ENCODE measurements at regions not wholly inside any gene's neighbourhood (a gene's known extent, or its start where the extent isn't known, plus 50 kb on each side); places are given as distances from the start of the nearest gene placed in this dataset.

GRCh38 chr6:156725712-156726111 lies 51.5 kb upstream of the ARID1B start:
- no peak for DNase-seq

GRCh38 chr6:156720691-156721685 lies 56.2 kb upstream of the ARID1B start:
- DNase-seq = no peak

DNA sequence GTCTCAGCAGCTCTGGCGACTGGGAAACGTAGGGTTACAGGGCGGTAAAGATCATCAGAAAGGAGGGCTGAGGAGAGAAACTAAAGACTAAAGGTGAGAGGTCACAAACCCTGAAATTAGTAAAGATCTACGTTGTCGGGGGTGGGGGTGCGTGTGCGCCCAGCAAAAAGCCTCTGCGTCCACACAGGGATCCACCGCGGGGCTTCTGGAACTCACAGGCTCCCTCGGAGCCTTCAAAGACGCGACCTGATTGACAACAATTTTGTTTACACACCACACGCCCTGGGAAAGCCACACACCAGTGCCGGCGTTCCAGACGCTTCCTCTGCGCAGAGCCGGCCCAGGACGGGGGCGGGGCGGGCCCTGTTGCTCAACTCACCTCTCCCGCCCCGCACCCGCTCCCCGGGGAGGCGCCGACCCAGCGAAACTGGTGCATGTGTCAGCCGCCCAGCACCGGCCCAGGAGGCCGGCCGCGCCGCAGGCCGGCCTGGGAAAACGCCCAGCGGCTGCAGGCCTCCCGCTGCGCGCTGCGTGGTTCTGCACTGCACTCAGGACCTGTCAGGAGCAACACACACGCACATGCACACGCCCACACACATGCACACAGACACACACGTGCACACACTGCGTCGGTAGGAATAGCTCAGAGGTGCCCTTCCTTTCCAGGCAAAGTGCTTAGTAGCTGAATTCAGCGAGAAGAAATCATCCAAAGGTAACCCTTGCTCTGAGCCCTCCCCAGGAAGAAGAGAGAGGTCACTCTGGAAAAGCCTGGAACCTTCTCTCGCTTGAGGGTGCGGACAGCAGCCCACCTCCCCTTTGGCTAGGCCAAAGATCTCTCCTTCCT lies 57.2 kb upstream of the ARID1B start:
- peak in 1 of 2 experiments; percentile 7 for DNase-seq

DNA sequence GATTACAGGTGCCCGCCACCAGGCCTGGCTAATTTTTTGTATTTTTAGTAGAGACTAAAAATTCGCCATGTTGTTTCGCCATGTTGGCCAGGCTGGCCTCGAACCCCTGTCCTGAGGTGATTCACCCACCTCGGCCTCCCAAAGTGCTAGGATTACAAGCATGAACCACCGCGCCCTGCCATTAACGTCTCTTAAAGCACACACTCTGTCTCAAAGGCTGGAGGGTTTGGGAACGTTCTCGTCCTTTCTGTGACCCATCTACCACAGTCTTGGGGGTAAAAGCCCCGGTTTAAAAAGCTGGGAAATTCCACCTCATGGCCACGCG lies 57.8 kb upstream of the ARID1B start:
- no peak for DNase-seq

DNA sequence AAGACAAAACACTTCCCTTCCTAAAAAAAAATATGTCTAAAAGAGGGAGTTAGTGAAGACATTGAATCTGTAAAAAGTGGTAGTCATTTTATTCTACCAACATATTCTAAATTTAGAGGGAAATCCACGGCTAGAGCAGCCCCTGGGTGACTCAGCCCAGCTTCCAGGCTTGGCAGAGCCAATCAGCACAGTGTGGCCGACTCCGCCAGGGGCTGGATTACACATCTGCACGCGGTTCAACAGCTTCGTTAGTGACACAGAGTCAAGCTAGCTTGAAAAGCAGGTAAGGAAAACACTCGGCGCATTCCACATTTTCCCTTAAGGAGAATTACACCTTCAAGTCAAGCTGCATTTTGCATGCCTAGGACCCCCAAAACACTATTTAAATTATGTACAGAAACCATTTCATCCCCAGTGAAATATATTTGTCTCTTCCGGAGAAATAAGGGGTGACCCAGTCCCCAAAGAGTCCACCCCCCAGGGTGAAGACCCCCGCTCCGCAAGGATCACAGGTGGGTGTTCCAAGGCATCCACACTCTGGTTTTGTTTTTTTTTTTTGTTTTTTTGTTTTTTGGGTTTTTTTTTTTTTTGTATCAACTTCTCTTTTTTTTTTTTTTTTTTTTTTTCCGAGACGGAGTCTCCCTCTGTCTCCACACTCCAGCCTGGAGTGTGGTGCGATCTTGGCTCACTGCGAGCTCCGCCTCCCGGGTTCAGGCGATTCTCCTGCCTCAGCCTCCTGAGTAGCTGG lies 58.4 kb upstream of the ARID1B start:
- no peak for DNase-seq

GRCh38 chr6:156717542-156717941 lies 59.6 kb upstream of the ARID1B start:
- DNase-seq = no peak

GRCh38 chr6:156715839-156716238 lies 61.3 kb upstream of the ARID1B start:
- no peak for DNase-seq

DNA sequence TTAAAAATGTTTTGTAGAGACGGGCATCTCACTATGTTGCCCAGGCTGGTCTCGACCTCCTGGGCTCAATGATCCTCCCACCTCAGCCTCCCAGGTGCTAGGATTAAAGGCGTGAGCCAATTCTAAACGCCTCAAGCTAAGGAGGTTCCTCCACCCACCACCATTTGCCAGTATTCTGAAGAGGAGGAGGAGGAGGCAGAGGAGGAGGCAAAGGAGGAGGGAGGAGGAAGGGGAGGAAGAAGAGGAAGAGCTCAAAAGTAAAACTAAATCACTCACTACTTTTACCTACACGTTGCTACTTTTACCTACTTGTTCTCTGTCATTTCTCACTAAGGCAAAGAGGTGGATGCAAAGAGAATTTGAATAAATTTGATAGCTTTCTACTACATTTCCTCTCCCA lies 63.6 kb upstream of the ARID1B start:
- DNase-seq = no peak

- DNase-seq = no peak
Measured at GRCh38 chr6:156710479-156710878, 66.7 kb upstream of the ARID1B start.

- DNase-seq = no peak
Measured at GRCh38 chr6:156707818-156708217, 69.4 kb upstream of the ARID1B start.

GRCh38 chr6:156703719-156704118 lies 73.5 kb upstream of the ARID1B start:
- no peak for DNase-seq

DNA sequence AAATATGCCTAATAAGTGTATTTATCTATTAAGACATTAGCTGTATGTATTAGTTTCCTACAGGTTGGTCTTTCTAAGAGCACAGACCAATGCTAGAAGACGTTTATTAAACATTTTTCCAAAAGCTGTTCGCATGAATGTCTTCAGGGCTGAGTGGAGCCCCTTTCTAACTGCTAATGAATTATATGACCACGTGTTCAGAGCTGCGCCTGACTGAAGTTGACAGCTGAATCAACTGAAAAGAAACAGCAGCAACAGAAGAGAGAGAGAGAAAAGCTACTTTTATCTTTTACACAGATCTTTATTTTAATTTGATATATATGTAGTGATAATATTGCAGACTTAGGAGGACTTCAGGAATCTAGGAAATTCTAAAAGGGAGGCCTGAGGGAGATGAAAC lies 75.2 kb upstream of the ARID1B start:
- no peak for DNase-seq

- no peak for DNase-seq
Measured at GRCh38 chr6:156700440-156701057, 76.6 kb upstream of the ARID1B start.

DNA sequence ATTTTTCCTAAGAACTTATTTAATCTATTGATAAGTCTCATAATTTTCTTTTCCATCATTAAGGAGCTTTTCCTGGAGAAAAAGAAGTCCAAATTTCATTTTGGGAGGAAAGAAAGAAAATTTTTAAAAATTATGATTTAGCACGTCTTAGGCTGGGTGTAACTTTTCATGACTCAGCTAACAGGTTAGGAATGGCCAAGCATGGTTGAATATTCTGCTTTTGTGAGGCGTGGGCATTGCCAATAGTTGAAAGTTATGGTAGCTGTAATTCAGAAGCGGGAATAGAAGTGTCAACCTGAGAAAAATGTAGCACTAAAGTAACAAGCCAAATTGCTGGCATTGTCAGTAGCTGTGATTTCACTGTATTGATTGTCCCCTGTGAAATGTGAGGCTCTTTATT lies 77.2 kb upstream of the ARID1B start:
- no peak for DNase-seq

DNA sequence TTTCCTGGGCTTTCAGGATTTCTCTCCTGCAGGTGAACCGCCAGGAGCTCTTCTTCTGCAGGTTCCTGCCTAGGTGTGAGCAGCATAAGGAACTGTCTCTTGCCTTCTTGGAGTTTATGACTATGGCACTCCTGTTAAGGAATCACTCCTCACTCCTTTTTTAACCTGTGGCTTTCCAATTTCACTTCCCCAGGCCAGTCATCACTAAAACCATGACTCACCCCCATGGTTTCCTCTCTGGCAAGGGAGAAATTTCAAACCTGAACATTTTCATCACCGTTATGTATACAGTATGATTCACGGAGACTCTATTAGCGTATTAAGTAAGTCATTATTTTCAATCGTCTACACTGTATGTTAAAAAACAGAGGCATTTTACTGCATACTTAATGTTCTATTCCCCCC lies 78.2 kb upstream of the ARID1B start:
- DNase-seq = no peak

DNA sequence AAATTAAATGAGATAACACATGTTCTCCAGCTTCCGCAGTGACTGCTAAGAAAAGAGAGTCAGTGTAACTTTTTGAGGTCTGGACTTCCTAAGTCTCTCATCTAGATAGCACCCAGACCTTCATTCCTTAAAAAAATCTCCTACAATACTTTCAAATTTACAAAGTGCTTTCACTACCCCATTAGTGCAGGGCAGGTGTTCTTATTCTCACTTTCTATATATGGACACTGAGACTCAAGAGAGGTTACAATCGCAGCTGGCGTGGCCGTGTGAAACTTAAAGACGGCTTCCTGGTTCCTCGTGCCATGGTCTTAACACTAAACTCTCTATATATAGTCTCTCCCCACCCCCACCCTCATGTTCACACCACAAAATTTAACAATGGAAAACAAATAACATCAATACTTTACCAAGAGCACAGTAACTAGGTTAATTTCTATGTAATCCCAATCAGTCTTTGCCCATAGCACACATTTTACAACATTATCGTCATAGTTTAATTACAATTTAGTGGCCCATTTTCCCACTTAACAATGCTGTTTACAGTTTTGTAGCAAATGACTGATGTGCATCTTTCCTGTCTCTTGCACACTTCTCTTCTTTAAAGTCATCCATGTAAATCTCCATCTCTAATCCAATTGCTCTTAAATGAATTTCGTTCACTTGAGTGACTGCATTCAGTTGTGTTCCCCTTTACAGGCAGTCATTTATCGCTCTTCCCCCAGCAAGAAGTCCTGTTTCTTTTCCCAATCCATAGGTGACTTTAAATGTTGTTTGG lies 78.8 kb upstream of the ARID1B start:
- no peak for DNase-seq

DNA sequence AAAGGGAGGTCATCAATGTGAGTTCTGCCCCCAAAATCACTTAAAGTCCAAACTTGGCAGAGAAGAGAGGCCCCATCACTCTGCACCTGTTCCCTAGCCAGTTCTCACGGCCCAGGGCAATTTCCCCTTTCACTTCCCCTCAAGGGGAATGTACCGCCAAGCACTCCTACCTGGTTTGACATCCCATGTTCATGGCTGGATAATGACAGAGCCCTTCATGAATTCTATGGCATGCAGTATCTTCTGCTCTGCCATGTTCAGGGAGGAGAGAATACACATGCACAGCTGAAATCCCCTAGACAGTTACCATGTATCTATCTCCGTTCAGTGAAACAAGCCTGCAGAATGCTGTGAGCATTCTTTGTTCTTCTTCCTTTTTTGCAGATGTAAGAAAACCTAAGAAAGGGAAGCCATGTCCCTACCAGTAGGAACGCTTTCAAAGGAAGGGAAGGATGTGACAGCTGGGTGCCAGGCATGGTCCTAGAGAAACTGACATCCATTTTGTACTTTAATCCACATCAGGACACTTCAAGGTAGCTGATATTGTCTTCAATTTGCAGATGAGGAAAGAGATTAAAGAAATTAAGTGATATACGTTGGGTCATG lies 79.8 kb upstream of the ARID1B start:
- no peak for DNase-seq

DNA sequence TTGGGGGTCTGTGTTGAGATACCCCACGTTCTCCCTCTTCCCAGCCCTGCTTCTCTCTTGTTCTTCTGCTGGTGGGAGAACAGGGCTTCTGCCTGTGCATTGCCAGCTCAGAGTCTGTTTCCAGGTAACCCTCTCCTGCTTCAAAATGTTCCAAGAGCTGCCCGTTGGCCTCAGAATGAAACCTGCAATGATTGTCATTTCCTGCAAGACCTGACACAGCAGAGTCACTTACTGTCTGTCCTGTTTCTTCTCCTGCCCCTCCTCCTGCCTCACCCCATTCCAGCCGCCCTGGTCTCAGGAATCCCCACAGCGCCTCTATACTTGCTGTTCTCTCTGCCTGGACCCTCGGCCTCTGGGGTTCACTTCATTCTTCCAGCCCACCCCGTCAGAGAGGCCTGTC lies 81.4 kb upstream of the ARID1B start:
- DNase-seq = no peak

- DNase-seq = no peak
Measured at GRCh38 chr6:156694679-156695078, 82.5 kb upstream of the ARID1B start.

- no peak for DNase-seq
Measured at GRCh38 chr6:156691018-156691417, 86.2 kb upstream of the ARID1B start.

DNA sequence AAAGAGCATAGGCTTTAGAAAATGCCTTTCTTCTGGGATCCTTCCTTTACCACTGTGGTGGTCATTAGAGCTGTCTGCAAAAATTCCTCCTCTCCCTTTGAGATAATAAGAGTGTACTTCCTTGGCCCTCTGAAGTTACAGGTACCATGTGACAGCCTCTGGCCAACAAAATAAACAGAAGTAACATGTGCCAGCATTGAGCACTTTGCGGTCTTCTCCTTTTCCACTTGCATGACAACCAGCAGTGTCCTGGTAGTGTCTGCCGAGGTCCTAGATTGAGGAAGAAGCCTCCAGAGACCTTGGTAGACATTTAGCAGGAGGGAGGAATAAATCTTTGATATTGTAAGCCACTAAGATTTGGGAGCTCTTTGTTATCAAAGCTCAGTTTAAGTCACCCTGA lies 87.5 kb upstream of the ARID1B start:
- no peak for DNase-seq

GRCh38 chr6:156688620-156688971 lies 88.6 kb upstream of the ARID1B start:
- no peak for DNase-seq

All from NCI-H187 (cell line).